Fibroblast of villous mesenchyme (primary cell): ENCODE measurements at regions not wholly inside any gene's neighbourhood (a gene's known extent, or its start where the extent isn't known, plus 50 kb on each side); places are given as distances from the start of the nearest gene placed in this dataset.

Source experiments
- DNase-seq: peaks from one replicate; pipeline ENCODE4 v3.0.0-alpha.2; 2010; ENCODE audit warnings: low read depth
- H3K4me3 ChIP-seq: 2 replicates; pipeline ENCODE4 v1.5.1; 2011; ENCODE audit warnings: low read depth, mild to moderate bottlenecking, low read length
- TF ChIP-seq, protein P1 (sequence below): IDR thresholded peaks from 2 replicates; pipeline ENCODE4 v1.5.1; 2012; ENCODE audit warnings: low read depth, mild to moderate bottlenecking, low read length; ENCODE audit not compliant: insufficient read depth

DNA sequence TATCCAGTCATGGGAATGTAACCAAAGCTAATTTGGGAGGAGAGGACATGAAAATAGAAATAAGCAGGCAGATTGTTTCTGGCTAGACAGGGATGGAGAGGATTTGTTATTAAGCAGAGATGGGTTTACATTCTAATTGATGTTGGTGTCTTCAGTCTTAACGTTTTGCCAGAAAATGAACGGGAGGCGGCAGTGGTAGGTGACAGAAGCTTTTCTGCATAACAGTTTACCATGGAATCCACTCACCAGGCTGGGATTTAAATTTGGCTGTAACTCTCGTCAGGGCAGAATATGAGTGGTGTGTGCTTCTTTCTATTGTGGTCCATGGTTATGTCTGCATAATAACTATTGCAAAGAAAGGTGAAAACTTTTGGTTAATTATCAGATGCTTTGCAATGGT is 50.2 kb upstream of the OTX2 start:
- DNase-seq, result no peak
- no peak overlapping the region for H3K4me3 ChIP-seq
- TF ChIP-seq, protein P1, sequence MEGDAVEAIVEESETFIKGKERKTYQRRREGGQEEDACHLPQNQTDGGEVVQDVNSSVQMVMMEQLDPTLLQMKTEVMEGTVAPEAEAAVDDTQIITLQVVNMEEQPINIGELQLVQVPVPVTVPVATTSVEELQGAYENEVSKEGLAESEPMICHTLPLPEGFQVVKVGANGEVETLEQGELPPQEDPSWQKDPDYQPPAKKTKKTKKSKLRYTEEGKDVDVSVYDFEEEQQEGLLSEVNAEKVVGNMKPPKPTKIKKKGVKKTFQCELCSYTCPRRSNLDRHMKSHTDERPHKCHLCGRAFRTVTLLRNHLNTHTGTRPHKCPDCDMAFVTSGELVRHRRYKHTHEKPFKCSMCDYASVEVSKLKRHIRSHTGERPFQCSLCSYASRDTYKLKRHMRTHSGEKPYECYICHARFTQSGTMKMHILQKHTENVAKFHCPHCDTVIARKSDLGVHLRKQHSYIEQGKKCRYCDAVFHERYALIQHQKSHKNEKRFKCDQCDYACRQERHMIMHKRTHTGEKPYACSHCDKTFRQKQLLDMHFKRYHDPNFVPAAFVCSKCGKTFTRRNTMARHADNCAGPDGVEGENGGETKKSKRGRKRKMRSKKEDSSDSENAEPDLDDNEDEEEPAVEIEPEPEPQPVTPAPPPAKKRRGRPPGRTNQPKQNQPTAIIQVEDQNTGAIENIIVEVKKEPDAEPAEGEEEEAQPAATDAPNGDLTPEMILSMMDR, result no peak
